Kidney epithelial cell (primary cell): ENCODE measurements at regions not wholly inside any gene's neighbourhood (a gene's known extent, or its start where the extent isn't known, plus 50 kb on each side); places are given as distances from the start of the nearest gene placed in this dataset.

Experiments used
- DNase-seq: peaks from one replicate; pipeline ENCODE4 v3.0.0-alpha.2; 2010; ENCODE audit warnings: low read depth
- H3K27me3 ChIP-seq: 2 replicates; pipeline ENCODE4 v1.6.0; 2011; ENCODE audit warnings: low read length; ENCODE audit not compliant: control insufficient read depth, insufficient read depth
- H3K36me3 ChIP-seq: 2 replicates; pipeline ENCODE4 v1.5.1; 2011; ENCODE audit warnings: low read length; ENCODE audit not compliant: control insufficient read depth, insufficient read depth
- H3K4me3 ChIP-seq: 2 replicates; pipeline ENCODE4 v1.5.1; 2011; ENCODE audit warnings: low read depth, mild to moderate bottlenecking, control low read depth, low read length
- CTCF ChIP-seq: IDR thresholded peaks from 2 replicates; pipeline ENCODE4 v1.5.1; 2011; ENCODE audit warnings: mild to moderate bottlenecking, moderate library complexity, low read length, control low read depth, inconsistent platforms; ENCODE audit not compliant: insufficient read depth, poor library complexity, severe bottlenecking

DNA sequence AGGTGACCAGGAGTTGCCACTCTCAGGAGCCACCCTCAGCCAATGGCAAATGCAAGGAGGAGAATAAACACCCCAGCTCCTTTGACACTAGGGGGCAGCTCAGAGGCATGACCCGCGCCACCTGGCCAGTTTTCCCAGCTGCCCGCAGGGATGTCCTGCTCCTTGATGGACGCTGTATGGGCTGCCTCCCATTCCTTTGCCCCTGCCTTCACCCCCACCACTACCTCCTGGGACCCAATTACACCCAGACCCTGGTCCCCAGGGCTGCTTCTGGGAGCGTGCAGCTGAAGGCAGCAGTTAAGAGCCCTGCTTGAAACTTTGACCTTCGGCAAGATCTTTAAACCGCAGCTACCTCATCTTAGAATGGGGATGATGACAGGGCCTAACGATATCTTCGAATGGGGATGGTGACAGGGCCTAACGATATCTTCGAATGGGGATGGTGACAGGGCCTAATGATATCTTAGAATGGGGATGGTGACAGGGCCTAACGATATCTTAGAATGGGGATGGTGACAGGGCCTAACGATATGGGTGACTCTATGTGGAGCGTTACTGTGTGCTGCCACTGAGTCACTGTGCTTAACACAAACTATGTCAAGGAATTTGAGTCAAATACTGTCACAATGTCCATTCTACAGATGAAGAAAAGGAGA is 163.0 kb upstream of the KAZN start:
- TF ChIP-seq CTCF: no peak
- Histone ChIP-seq H3K4me3 (no peak overlapping the region), H3K36me3 (no peaks in the 10 kb centered on the region), H3K27me3 (no peaks in the 10 kb centered on the region)
- DNase-seq: no peak

DNA sequence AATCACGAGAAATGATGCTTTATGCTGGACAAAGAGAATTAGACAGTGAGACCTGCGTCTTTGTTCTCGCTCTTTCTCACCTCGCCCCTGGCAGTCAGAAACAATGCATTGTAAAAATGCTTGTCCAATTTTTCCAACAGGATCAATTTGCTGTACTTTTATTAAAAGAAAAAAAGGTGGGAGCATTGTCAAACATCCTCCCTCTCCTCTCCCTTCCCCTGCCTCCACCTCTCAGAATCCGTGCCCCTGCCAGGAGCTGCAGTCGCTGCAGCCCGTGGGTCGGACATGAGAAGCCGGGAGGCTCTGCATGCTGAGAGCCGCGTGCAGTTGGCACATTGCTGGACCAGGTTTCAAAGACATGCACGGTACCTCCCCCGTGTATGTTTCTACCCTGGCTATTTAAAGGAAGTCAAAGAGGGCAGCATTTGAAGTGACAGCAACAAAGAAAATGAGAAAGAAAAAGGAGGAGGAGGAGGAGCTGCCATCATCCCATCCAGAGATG is 161.0 kb upstream of the KAZN start:
- Histone ChIP-seq H3K36me3 (no peaks in the 10 kb centered on the region), H3K4me3 (no peak overlapping the region), H3K27me3 (no peaks in the 10 kb centered on the region)
- TF ChIP-seq CTCF: no peak
- no peak for DNase-seq

GRCh38 chr1:14438127-14438769 is 160.2 kb upstream of the KAZN start:
- TF ChIP-seq CTCF: no peak
- DNase-seq: no peak
- Histone ChIP-seq H3K27me3 (no peaks in the 10 kb centered on the region), H3K36me3 (no peaks in the 10 kb centered on the region), H3K4me3 (no peak overlapping the region)

DNA sequence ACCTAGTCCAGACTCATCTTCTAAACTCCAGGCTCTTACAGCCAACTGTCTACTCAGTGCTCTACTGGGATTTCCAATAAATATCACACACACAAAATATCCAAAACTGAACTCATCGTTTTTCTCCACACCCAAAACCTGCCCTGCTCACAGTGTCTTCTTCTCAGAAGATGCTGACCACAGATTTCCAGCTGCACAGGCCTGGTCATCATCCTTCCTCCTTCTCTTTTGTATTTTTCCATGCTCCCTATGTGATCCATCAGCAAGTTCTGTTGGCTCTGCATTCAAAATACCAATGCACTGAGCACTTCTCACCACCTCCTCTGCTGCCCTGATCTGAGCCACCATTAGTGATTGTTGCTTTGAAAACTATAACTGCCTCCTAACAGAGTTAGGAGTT is 159.5 kb upstream of the KAZN start:
- no peak for DNase-seq
- no peaks in the 10 kb centered on the region for H3K27me3 ChIP-seq

GRCh38 chr1:14440166-14440565 is 158.3 kb upstream of the KAZN start:
- H3K27me3 ChIP-seq: no peaks in the 10 kb centered on the region
- no peak for DNase-seq
- no peaks in the 10 kb centered on the region for H3K36me3 ChIP-seq
- H3K4me3 ChIP-seq: no peak overlapping the region
- TF ChIP-seq CTCF: no peak

More for the DNA sequence above, 159.5 kb upstream of the KAZN start:
- no peak overlapping the region for H3K4me3 ChIP-seq
- no peaks in the 10 kb centered on the region for H3K36me3 ChIP-seq
- TF ChIP-seq CTCF: no peak
